HepG2 (cell line): ENCODE measurements at regions not wholly inside any gene's neighbourhood (a gene's known extent, or its start where the extent isn't known, plus 50 kb on each side); places are given as distances from the start of the nearest gene placed in this dataset.

Experiments
- CBFB ChIP-seq: sonication (generic); formaldehyde crosslinking; IDR thresholded peaks from 2 replicates; pipeline ENCODE4 v1.4.0; 2020; ENCODE audit warnings: missing genetic modification reagents
- CREM ChIP-seq, 2 experiments: sonication (generic) in 1 of 2; formaldehyde crosslinking in 1 of 2; IDR thresholded peaks; 2 replicates each; pipeline versions ENCODE4 v1.4.0 to v1.6.1; 2016 to 2020; ENCODE audit warnings: antibody characterized with exemption in 1 of 2, mild to moderate bottlenecking in 1 of 2, missing genetic modification reagents in 1 of 2
- GATAD2A ChIP-seq: IDR thresholded peaks from 2 replicates; pipeline ENCODE4 v1.6.1; 2016
- MAZ ChIP-seq, 2 experiments: sonication (generic) in 1 of 2; formaldehyde crosslinking in 1 of 2; IDR thresholded peaks; 2 replicates each; pipeline versions ENCODE4 v1.5.0 to v1.6.1; 2012 to 2020; ENCODE audit warnings: low read depth in 2 of 2, mild to moderate bottlenecking in 2 of 2, borderline replicate concordance in 1 of 2, improper control_type of control experiment in 1 of 2, low read length in 1 of 2, missing genetic modification reagents in 1 of 2, moderate library complexity in 1 of 2
- ZKSCAN1 ChIP-seq: fragments of 150-350 bp; IDR thresholded peaks from 2 replicates; pipeline ENCODE4 v1.6.1; 2014; ENCODE audit warnings: low read length
- ZNF326 ChIP-seq: sonication (generic); formaldehyde crosslinking; IDR thresholded peaks from 2 replicates; pipeline ENCODE4 v1.4.0; 2020; ENCODE audit warnings: missing genetic modification reagents, borderline replicate concordance
- ZNF577 ChIP-seq: sonication (generic); formaldehyde crosslinking; IDR thresholded peaks from 2 replicates; pipeline ENCODE4 v1.4.0; 2020; ENCODE audit warnings: mild to moderate bottlenecking, low read depth, missing genetic modification reagents, borderline replicate concordance
- TF ChIP-seq, protein P1 (sequence below): sonication (generic); formaldehyde crosslinking; IDR thresholded peaks from 2 replicates; pipeline ENCODE4 v1.5.0; 2020; ENCODE audit warnings: mild to moderate bottlenecking, missing genetic modification reagents, moderate library complexity
- TF ChIP-seq, protein P2 (sequence below): IDR thresholded peaks from 2 replicates; pipeline ENCODE4 v1.6.1; 2012; ENCODE audit warnings: inconsistent platforms
- TF ChIP-seq, protein P3 (sequence below): sonication (generic); formaldehyde crosslinking; IDR thresholded peaks from one replicate; pipeline ENCODE4 v1.5.1; 2020; ENCODE audit warnings: mild to moderate bottlenecking, missing genetic modification reagents; ENCODE audit errors: not compliant biosample characterization
- TF ChIP-seq, protein P4 (sequence below): sonication (generic); formaldehyde crosslinking; IDR thresholded peaks from 2 replicates; pipeline ENCODE4 v1.8.1; 2023; ENCODE audit warnings: mild to moderate bottlenecking, missing genetic modification reagents
- TF ChIP-seq, protein P5 (sequence below): sonication (generic); formaldehyde crosslinking; IDR thresholded peaks from 2 replicates; pipeline ENCODE4 v1.4.0; 2020; ENCODE audit warnings: missing genetic modification reagents

DNA sequence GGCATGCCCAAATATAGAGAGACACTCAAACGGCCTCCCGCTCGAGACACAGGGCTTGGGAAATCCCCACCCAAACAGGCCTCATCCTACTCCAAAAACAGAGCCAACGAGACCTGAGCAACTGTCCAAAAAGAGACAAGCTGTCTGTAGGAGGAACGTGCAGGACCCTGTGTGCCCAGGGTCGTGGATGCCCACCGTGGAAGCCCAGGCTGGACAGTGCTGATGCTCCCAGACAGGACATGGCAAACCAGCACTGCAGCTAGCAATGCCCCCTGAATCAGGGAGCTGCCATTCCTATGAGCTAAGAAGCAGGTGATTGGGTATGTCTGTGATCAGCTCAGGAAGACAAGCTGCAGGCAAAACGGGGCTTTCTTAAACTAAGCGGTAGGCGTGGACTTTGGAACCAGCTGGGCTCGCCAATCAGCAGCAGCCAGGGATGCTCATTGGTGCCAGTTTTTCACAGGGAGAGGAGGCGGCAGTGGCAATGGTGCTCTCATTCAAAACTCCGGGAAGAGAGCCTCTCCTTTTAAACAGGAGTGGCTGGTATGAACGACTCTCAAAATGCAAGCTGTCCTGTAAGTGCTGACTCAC, 113.1 kb upstream of the IRX2 start:
- TF ChIP-seq, protein P1, sequence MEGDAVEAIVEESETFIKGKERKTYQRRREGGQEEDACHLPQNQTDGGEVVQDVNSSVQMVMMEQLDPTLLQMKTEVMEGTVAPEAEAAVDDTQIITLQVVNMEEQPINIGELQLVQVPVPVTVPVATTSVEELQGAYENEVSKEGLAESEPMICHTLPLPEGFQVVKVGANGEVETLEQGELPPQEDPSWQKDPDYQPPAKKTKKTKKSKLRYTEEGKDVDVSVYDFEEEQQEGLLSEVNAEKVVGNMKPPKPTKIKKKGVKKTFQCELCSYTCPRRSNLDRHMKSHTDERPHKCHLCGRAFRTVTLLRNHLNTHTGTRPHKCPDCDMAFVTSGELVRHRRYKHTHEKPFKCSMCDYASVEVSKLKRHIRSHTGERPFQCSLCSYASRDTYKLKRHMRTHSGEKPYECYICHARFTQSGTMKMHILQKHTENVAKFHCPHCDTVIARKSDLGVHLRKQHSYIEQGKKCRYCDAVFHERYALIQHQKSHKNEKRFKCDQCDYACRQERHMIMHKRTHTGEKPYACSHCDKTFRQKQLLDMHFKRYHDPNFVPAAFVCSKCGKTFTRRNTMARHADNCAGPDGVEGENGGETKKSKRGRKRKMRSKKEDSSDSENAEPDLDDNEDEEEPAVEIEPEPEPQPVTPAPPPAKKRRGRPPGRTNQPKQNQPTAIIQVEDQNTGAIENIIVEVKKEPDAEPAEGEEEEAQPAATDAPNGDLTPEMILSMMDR (CRISPR knock-in tag), result no peak
- TF ChIP-seq ZNF577 (CRISPR knock-in tag) (no peak), GATAD2A (CRISPR knock-in tag) (no peak), ZKSCAN1 (no peak), CBFB (CRISPR knock-in tag) (no peak), MAZ (IDR thresholded peaks at IDR 0.05; ENCODE audit: borderline replicate concordance, low read depth, low read length) (no peak), MAZ (CRISPR knock-in tag; IDR thresholded peaks at IDR 0.05; ENCODE audit: low read depth) (no peak), CREM (IDR thresholded peaks at IDR 0.05) (no peak), CREM (CRISPR knock-in tag; IDR thresholded peaks at IDR 0.05) (no peak), ZNF326 (CRISPR knock-in tag) (no peak)
- TF ChIP-seq, protein P2, sequence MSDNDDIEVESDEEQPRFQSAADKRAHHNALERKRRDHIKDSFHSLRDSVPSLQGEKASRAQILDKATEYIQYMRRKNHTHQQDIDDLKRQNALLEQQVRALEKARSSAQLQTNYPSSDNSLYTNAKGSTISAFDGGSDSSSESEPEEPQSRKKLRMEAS, result no peak
- TF ChIP-seq, protein P3, sequence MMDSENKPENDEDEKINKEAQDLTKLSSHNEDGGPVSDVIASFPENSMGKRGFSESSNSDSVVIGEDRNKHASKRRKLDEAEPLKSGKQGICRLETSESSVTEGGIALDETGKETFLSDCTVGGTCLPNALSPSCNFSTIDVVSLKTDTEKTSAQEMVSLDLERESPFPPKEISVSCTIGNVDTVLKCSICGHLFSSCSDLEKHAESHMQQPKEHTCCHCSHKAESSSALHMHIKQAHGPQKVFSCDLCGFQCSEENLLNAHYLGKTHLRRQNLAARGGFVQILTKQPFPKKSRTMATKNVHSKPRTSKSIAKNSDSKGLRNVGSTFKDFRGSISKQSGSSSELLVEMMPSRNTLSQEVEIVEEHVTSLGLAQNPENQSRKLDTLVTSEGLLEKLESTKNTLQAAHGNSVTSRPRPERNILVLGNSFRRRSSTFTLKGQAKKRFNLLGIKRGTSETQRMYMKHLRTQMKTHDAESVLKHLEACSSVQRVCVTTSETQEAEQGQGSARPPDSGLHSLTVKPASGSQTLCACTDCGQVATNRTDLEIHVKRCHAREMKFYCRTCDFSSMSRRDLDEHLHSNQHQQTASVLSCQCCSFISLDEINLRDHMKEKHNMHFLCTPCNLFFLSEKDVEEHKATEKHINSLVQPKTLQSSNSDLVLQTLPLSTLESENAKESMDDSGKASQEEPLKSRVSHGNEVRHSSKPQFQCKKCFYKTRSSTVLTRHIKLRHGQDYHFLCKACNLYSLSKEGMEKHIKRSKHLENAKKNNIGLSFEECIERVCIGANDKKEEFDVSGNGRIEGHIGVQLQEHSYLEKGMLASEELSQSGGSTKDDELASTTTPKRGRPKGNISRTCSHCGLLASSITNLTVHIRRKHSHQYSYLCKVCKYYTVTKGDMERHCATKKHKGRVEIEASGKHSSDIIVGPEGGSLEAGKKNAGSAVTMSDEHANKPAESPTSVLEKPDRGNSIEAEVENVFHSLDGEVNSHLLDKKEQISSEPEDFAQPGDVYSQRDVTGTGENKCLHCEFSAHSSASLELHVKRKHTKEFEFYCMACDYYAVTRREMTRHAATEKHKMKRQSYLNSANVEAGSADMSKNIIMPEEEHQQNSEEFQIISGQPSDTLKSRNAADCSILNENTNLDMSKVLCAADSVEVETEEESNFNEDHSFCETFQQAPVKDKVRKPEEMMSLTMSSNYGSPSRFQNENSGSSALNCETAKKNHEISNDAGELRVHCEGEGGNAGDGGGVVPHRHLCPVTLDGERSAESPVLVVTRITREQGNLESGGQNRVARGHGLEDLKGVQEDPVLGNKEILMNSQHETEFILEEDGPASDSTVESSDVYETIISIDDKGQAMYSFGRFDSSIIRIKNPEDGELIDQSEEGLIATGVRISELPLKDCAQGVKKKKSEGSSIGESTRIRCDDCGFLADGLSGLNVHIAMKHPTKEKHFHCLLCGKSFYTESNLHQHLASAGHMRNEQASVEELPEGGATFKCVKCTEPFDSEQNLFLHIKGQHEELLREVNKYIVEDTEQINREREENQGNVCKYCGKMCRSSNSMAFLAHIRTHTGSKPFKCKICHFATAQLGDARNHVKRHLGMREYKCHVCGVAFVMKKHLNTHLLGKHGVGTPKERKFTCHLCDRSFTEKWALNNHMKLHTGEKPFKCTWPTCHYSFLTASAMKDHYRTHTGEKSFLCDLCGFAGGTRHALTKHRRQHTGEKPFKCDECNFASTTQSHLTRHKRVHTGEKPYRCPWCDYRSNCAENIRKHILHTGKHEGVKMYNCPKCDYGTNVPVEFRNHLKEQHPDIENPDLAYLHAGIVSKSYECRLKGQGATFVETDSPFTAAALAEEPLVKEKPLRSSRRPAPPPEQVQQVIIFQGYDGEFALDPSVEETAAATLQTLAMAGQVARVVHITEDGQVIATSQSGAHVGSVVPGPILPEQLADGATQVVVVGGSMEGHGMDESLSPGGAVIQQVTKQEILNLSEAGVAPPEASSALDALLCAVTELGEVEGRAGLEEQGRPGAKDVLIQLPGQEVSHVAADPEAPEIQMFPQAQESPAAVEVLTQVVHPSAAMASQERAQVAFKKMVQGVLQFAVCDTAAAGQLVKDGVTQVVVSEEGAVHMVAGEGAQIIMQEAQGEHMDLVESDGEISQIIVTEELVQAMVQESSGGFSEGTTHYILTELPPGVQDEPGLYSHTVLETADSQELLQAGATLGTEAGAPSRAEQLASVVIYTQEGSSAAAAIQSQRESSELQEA, result no peak
- TF ChIP-seq, protein P4, sequence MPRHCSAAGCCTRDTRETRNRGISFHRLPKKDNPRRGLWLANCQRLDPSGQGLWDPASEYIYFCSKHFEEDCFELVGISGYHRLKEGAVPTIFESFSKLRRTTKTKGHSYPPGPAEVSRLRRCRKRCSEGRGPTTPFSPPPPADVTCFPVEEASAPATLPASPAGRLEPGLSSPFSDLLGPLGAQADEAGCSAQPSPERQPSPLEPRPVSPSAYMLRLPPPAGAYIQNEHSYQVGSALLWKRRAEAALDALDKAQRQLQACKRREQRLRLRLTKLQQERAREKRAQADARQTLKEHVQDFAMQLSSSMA (CRISPR knock-in tag), result no peak
- TF ChIP-seq, protein P5, sequence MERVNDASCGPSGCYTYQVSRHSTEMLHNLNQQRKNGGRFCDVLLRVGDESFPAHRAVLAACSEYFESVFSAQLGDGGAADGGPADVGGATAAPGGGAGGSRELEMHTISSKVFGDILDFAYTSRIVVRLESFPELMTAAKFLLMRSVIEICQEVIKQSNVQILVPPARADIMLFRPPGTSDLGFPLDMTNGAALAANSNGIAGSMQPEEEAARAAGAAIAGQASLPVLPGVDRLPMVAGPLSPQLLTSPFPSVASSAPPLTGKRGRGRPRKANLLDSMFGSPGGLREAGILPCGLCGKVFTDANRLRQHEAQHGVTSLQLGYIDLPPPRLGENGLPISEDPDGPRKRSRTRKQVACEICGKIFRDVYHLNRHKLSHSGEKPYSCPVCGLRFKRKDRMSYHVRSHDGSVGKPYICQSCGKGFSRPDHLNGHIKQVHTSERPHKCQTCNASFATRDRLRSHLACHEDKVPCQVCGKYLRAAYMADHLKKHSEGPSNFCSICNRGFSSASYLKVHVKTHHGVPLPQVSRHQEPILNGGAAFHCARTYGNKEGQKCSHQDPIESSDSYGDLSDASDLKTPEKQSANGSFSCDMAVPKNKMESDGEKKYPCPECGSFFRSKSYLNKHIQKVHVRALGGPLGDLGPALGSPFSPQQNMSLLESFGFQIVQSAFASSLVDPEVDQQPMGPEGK (CRISPR knock-in tag), result no peak
